Stimulated activated CD8-positive, alpha-beta memory T cell treated with anti-CD3 and anti-CD28 coated beads, Interleukin-2, amount 100 ng/mL, for 48 hours (primary cell): ENCODE measurements at regions not wholly inside any gene's neighbourhood (a gene's known extent, or its start where the extent isn't known, plus 50 kb on each side); places are given as distances from the start of the nearest gene placed in this dataset.
"Not testable (repeated sequence)": the region's sequence is repeated elsewhere in the genome, so short reads cannot be mapped to it uniquely, and the experiment has no call there.

ENCODE experiments used
- DNase-seq, 2 donors: peaks; one replicate each; pipeline ENCODE4 v3.0.0-alpha.2; 2020; ENCODE audit warnings: low read depth in 2 of 2

GRCh38 chr19:28296506-28296905 lies 916.4 kb downstream of the UQCRFS1 start:
- DNase-seq: no peak

DNA sequence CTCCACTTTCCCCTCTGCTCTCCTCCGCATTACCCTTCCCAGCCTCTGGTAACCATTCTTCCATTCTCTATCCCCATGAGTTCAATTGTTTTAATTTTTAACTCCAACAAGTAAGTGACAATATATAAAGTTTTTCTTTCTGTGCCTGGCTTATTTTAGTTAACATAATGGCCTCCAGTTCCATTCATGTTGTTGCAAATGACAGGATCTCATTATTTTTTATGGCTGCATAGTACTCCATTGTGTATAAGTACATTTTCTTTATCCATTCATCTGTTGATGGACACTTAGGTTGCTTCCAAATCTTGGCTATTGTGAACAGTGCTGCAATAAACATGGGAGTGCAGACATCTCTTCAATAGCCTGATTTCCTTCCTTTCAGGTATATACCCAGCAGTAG lies 918.0 kb downstream of the UQCRFS1 start:
- not testable (repeated sequence) for DNase-seq

DNA sequence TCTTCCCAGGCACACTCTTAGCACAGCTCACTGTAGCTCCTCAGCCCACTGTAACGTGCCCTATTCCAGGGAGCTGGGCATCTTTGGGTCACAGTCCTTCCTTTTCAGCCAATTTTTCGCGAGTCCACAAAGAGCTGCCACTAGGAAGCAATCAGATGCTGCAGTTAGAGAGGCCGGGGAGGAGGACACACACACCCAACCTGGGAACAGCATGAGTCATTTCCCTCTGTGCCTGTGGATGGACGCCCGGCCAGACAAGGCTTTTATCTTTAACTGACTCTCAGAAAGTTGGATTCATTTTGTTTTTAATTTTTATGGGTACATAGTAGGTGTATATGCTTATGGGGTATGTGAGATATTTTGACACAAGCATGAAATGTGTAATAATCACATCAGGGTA lies 918.6 kb downstream of the UQCRFS1 start:
- DNase-seq: no peak

GRCh38 chr19:28293685-28294084 lies 919.3 kb downstream of the UQCRFS1 start:
- DNase-seq: no peak

- no peak for DNase-seq
These were observed 920.0 kb downstream of the UQCRFS1 start for GRCh38 chr19:28292822-28293500.

DNA sequence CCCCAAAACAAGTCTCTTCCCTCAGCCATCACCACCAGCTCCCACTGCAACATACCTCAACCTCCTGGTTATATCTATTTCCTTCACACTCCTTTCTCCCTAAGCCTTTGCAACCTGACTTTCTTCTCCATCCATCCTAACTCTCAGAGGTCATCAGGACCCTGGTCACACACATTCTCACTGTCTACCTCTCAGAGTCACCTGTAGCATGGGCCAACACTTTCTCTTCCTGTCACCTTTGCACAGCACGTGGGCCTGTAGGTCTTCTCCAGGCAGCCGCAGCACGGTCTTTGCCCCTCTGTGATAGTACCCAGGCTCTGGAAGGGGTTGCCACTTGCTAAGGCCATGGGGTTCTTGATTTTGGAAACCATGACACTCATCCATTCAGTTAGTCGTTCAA lies 921.1 kb downstream of the UQCRFS1 start:
- no peak for DNase-seq

DNA sequence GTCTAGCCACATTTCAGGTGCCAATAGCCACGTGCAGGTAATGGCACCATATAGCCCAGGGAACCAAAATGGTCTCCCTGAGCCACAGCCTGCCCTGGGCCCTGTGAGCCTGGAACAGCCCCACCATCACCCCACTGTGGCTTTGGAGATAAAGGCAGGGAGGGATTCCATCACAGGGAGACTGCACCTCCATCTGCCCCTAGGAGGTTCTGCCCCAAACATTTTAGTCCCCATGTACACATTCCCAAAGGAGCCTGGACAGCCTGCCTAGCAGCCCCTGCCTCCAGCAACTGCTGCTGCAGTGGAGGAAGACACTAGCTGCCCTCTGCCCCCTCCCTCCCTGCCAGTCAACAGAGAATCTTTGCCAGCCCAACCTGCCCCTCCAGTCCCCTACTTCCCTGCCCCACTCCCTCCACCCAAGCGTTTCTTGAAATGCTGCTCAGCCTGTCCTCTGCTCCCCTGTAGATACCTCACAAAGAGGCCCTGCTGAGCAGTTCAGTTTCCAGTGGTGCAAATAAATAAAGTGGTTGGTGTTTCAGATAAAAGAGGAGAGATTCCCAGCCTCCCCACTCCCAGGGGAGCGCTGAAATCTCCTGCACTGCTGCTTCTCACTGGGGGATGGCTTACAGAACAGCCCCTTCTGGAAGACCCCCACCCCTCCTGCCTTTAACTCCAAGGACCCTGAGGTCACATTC lies 921.8 kb downstream of the UQCRFS1 start:
- DNase-seq: no peak

GRCh38 chr19:28289295-28290063 lies 923.5 kb downstream of the UQCRFS1 start:
- no peak for DNase-seq

- DNase-seq: no peak
These were observed 924.2 kb downstream of the UQCRFS1 start for GRCh38 chr19:28288572-28289264.

DNA sequence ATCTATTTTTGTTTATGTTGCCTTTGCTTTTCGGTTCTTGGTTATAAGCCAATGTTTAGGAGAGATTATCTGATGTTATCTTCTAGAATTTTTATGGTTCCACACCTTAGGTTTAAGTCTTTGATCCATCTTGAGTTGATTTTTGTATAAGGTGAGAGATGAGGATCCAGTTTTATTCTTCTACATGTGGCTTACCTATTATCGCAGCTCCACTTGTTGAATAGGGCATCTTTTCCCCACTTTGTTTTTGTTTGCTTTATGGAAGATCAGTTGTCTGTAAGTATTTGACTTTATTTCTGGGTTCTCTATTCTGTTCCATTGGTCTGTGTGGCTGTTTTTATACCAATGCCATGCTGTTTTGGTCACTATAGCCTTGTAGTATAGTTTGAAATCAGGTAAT lies 927.0 kb downstream of the UQCRFS1 start:
- no peak for DNase-seq

DNA sequence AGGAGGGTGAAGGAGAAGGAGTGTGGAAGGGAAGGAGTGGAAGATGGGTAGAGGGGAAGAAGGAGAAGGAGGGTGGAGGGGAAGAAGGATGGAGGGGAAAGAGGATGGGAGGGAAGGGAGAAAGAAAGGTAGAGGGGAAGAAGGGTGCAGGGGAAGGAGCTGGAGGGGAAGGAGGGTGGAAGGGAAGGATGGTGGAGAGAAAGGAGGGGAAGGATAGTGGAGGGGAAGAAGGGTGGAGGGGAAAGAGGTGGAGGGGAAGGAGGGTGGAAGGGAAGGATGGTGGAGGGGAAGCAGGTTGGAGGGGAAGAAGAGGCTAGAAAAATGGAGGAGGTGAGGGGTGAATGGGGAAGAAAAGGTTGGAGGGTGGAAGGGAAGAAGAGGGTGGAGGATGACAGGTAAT lies 927.9 kb downstream of the UQCRFS1 start:
- DNase-seq: no peak

DNA sequence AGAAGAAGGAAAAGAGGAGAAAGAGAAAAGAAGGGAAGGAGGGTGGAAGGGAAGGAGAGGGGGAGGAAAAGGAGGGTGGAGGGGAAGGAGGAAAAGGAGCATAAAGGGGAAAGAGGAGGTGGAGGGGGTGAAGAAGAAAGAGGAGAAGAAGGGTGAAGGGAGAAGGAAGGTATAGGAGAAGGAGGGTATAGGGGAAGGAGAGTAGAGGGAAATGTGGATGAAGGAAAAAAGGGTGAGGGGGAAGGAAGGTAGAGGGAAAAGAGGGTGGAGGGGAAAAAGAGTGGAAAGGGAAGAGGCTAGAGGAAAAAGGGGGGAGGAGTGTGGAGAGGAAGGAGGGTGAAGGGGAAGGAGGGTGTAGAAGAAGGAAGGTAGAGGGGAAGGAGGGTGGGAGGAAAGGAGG lies 928.6 kb downstream of the UQCRFS1 start:
- no peak for DNase-seq

GRCh38 chr19:28283592-28283991 lies 929.4 kb downstream of the UQCRFS1 start:
- no peak for DNase-seq

DNA sequence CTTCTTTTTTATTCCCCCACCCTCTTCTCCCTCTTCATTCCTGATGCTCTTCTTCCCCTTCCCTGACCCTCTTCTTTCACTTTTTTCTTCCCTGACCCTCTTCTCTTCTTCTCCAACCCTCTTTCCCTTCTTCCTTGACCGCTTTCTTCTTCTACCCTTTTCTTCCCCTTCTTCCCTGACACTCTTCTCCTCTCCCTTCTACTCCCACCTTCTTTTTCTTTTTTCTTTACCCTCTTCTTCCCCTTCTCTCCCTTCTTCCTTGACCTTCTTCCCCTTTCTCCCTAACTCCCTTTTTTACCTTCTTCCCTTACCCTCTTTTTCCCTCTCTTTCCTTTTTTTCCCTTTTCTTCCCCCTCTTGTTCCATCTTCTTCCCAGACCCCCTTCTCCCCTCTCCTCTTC lies 931.3 kb downstream of the UQCRFS1 start:
- DNase-seq: no peak

DNA sequence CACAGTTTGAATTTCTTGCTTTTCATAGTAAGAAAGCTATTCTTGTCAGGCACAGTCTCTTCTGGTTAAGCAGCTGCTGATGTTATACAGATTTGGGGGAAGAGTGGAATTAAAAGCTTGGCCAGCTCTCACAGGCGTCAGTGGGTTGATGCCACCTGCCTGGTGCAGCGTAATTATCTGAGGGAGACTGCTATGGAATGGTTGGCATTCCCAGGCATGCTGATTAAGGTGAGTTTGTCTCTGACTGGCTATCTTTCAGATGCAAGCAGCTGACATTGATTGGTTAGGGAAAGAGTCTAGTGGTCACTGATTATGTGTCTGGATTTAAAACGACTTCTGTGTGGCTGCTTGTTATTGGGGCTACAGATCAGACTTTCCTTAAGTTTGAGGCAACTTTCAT lies 948.4 kb downstream of the UQCRFS1 start:
- no peak for DNase-seq

DNA sequence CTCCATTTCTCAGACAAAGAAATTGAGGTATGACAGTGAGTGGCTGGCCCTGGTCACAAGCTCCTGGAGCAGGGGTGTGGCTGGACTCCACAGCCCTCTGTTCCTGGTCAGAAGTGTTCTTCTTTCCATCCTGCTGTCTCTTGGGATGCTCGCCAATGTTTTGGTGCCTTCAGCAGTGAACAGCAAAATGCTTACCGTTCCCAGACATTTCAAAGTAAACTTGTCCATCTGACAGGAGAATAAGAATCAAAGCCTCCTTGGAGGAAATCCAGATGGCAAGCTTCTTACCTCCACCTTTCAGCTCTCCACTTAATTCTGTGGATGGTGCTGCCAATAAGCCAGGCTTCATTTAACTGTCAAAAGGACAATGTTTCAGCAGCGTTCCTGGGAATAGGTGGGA lies 954.1 kb downstream of the UQCRFS1 start:
- DNase-seq: no peak

DNA sequence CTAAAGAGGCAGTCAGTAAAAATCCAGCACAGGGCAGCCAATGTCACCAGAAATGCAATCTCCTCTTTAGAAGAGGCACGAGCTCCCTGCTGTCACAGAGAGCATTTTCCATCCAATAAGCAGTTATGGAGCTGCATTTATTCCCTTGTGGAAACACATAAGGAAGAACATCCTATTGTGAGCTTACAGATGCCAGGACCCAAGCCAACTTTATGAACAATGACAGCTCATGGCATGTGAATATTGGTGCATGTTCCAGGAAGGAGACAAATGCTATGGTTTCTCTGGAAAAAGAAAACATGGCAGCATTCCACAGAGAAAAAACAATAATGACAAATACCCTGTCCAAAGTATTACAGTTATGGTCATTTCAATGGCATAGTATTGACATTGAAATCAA lies 955.6 kb downstream of the UQCRFS1 start:
- no peak for DNase-seq

GRCh38 chr19:28247243-28247642 lies 965.7 kb downstream of the UQCRFS1 start:
- DNase-seq: no peak

DNA sequence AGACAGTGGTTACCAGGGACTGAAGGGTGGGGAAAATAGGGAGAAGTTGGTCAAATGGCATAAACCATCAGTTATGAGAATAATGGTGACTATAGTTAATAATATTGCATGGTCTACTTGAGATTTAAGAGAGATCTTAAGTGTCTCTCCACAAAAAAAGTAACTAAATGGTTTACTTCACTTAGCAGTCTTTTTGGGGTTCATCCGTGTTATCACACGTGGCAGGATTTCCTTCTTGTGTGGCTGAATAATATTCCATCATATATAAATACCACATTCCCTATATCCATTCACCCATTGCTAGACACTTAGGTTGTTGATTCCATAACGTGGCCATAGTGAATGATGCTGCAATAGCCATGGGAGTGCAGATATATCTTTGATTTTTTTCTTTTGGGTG lies 967.0 kb downstream of the UQCRFS1 start:
- no peak for DNase-seq

DNA sequence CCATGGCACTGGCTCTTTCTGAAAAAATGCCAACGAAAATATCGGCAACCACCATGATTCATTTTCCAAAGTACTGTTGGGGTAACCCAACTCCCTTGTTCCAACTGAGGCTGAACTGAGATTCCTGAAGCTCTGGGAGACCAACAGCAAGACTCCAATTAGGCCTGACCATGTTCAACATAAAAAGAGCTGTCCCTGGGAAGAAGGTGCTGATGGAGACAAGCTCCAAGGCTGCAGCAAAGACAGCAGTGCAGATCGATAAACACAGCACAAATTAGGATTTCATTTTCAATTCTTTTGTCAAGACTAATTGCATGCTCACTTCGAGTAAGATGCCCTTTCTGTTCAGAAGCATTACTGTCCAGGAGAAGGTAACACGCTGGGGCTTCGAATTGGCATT lies 968.0 kb downstream of the UQCRFS1 start:
- DNase-seq: no peak

DNA sequence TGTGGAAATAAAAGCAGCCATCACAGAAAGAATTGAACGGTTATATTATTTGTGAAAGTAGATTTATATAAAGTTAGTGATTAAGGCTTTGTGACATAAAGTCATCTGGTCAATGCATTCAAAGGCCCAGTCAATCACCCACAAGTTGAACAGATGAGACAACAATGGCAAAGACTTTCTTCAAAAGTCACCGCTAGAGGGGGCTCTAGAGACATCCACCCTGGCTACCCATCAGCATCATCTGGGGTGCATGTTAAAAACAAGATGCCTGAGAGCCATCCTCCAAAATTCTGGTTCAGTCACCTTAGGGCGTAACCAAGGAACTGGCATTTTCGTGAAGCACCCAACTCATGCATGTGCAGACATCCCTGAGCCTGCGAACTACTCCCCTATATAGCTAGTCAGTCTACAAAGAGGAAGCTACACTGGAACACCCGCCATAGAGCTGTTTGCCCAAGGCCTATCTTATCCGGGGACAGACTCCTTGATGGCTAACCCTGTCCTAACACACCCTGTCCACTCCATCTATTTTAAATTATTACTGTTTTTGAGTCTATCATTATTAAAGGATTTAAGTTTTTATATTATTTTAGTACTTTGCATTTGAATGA lies 970.5 kb downstream of the UQCRFS1 start:
- DNase-seq: no peak

GRCh38 chr19:28239270-28239669 lies 973.7 kb downstream of the UQCRFS1 start:
- DNase-seq: no peak
